H1 (cell line): ENCODE measurements at regions not wholly inside any gene's neighbourhood (a gene's known extent, or its start where the extent isn't known, plus 50 kb on each side); places are given as distances from the start of the nearest gene placed in this dataset.

ENCODE experiments used
- EGR1 ChIP-seq: IDR thresholded peaks from 2 replicates; pipeline ENCODE4 v1.6.1; 2011; ENCODE audit warnings: low read depth, low read length, borderline replicate concordance
- MAFK ChIP-seq: IDR thresholded peaks from 2 replicates; pipeline ENCODE4 v1.6.1; 2012; ENCODE audit warnings: low read depth, mild to moderate bottlenecking, improper control_type of control experiment, low read length

DNA sequence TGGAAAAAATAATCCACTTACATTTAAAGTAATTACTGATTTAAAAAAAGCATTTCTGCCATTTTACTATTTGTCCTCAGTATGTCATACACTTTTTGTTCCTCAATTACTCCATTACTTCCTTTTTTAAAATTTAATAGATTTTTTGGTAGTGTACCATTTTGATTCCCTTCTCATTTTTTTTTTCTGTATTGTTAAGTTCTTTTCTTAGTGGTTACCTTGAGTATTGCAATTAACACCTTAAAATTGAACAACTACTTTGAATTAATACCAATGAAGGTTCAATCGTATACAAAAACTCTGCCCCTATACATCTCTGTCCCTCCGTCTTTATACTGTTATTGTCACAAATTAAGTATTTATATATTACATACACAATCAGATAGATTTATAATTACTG, 240.6 kb upstream of the LMCD1 start (continued):
- TF ChIP-seq EGR1 (no peak), MAFK (no peak)
